Suppressor macrophage (primary cell): ENCODE measurements at regions not wholly inside any gene's neighbourhood (a gene's known extent, or its start where the extent isn't known, plus 50 kb on each side); places are given as distances from the start of the nearest gene placed in this dataset.

ENCODE experiments used
- DNase-seq, 4 experiments: peaks; one replicate each; pipeline ENCODE4 v3.0.0-alpha.2; 2020 to 2022

DNA sequence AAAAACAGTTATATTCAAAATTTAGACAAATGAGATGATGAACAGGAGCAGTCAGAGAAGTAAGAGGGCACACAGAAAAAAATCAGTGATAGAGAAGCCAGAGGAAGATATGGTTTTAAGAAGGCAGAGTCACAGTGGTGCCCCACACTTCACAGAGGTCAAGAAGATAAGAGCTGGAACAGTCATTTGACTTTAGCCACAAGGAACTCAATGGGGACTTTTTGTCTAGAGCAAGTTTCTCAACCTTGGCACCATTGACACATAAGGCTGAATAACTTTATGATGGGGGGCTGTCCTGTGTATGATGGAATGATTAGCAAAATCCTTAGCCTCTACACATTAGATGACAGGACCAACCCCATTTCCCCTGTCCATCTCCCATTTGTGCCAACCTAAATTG, 172.8 kb upstream of the PLEKHG7 start:
- no peak for DNase-seq

DNA sequence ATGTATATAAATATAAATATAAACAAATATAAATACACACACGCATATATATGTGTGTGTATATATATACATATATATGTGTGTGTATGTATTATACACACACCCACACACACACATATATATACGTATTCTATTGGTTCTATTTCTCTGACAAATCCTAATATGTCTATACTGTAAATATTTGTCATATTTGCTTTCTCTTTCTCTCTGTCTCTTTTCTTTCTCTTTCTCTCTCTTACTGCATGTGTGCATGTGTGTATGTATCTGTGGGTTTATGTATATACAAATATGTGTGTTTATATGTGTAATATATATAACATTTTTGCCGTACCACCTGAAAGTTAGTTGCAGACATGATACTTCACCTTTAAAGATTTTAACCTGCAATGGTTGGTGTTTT, 174.2 kb upstream of the PLEKHG7 start:
- no peak for DNase-seq

DNA sequence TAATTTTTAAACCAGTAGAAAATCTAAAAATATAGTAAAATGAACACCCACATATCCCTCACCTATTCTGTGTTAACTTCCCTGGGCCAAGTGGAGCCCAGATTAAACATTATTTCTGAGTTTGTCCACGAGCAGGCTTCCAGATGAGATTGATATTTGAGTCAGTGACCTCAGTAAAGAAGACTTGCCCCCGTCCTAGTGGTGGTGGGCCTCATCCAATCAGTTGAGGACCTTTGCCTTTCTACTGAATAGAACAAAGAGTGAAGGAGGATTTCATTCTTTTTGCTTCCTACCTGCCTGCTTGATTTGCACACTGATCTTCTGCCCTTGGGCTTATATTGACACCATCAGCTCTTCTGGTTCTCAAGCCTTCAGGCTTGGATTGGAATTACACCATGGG, 174.7 kb upstream of the PLEKHG7 start:
- no peak for DNase-seq

DNA sequence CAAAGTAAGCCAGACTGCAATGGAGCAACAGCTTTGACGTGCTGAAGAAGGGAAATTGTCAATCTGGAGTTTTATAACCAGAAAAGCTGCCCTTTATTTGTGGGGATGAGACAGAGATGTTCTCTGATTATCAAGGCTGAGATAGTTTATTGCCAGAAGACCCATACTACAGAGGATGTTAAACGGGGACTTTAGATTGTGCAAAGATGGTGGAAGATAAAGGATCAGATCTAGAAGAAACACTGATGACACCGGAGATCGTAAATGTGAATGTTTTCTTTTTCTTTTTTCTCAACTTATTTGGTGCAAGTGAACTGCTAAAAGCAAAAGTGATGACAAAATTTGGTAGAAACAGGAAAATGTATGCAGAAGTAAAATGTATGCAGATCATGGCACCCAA, 178.3 kb upstream of the PLEKHG7 start:
- DNase-seq = no peak

DNA sequence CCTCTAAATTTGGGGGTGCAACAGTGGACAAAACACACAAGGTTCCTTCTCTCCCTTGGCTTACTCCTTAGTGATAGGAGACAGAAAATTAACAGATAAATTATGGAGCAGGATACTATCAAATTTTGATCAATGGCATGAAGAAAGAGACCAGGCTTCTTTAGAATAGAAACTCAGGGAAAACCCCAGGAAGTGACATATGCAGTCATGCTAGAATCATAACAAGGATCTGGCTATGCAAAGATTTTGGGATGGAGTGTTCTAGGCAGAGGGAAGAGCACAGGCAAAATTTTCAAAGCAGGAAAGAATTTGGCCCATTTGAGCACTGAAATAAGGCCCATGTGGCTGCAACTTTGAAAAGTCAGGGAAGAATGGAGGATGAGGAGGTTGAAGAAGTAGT, 182.3 kb upstream of the PLEKHG7 start:
- DNase-seq = no peak

DNA sequence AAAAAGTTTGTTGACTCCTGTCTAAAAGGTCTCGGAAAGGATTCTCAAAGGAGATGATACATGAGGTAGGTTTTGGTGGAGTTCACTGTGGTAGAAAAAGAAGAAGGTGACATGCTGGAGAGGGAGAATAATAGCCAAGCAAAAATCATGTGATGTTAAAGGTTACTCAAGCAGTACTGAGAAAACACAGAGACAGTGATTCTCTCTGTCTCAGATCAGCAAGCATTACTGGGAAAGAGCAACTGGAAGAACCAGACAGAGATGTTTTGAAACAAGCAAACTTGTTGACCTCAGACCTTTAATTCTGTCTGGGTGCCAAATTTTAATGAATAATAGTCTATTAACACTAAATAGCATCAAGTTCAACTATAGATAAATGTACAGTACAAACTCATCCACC, 183.5 kb upstream of the PLEKHG7 start:
- DNase-seq = no peak

DNA sequence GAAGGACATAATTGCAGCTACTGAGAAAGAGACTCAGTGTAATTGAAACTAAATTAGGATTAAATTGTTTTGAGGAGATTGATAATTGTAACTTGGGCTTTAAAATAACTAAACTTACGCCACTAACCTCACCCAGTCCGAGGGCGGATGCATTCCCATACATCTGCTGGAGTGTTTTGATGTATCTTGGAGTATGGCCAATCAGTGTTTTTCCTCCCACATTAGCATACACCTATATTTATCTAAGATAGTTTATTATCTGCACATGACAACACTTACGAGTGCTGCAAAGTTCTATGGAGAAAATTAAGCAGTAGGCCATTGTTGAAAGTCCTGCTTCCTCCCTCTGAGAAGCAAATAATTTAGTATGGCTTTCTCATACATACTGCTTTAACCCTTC, 184.7 kb upstream of the PLEKHG7 start:
- no peak for DNase-seq

DNA sequence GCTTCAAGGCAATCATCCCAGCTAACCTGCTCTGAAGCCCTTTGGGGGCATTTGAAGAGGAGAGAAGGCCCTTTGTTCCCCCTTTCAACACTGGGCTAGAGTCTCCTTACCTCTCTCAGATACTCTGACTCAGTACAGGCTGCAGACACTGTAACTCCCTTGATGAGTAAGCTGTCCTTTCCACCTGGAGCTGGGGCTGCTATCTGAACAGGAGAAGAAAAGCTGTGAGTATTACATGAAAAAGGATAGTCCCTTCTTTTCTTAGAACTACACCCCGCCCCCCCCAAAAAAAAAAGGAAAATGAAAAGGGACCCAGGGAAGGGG, 186.6 kb upstream of the PLEKHG7 start:
- no peak for DNase-seq

DNA sequence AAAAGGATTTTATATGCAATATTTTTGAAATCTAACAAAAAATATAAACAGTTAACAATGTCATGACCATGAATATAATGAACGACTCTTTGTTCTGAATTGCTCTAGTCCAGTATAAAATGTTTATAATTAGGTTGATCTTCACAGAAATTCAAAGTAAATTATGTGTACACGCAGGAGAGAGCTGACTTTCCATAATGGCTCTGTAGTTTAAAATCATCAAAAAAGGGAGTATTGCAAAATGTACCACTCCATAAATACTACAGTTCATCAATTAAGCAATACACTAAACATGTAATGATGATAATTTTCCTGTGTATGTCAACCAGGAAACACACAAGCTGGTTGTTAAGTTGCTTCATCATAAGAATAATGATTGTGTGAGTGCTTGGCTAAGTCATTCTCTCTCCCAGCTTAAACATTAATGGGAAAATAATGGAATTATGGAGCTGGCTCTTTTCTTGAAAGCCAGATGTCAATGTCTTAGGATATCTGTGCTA, 189.5 kb upstream of the PLEKHG7 start:
- peak in 2 of 4 experiments; percentile 26 to 39 for DNase-seq

DNA sequence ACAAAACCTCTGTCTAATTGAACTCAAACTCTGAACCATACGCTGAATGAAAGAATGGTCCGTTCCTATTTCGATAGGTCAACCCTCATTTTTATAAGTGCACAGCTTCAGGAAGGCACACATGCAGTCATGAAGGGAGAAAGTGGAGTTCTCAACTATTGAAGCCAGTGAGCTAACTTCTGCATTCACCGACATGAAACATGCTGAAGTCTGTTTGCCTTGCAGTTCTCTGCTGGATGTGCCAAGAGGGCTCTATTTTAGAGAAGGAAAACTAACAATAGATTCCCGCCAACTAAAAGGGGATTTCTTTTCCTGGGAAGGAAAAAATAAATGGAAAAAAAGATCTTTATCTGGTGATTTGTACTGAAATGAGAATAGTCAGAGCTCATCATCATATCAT, 191.0 kb upstream of the PLEKHG7 start:
- DNase-seq = peak; percentile 62 to 84 (median 74)

DNA sequence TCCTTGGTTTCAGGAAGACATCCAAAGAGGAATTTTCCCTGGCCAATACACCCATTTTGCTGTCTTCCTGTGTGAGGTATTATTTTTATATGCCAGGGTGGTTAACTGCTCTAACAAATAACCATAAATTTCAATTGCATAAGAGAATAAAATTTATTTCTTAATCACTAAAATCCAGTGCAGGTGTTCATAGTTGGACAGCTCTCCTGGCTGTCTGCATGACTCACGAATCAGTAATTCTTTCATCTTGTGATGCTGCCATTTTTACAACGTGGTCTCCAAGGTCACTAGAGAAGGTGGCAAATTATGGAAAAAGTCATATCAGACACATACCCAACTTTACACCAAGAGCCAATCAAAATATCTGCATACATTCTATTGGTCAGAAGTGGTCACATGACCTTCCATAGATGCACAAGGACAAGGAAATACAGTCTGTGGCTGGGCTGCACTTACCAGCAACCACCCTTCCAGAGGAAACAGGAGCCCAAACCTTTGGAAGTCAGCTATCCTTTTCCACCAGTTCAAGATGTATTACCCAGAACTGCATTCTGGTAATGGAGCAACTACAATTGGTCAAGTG, 193.5 kb upstream of the PLEKHG7 start:
- DNase-seq = no peak

DNA sequence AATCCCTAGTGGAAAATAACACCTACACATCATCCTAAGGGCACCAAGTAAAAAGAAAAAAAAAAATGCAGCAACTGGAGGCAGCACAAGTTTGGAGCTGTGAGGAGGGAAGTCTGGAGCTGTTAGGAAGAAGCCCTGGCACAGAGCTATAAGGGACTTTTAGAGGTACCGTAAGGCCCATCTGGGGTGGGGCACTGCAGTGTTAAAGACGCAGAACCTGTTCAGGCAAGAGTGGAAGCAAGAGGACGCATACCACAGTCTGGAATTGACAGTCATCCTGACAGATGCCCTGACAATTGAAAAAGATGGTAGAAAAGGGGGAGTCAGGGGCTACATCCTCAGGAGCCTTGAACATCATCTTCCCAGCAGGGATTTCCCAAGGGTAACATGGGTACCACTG, 195.9 kb upstream of the PLEKHG7 start:
- DNase-seq = no peak

DNA sequence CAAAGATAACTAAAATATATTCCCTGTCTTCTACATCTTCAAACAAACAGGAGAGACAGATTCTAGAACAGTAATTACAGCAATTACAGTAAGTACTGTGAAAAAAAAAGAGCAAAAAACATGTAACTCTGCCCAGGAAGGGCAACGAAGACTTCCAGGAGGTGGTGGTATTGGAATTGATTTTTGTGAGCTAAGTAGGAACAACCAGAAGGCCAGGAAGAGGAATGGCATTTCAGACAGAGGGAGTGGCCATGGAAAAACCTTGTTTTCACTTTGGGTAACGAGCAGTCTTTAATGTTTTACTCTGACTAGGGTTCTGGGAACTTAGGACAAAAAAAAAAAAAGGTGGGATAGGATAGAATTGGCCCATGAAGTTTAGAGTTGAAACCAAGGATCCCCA, 196.3 kb upstream of the PLEKHG7 start:
- DNase-seq = peak in 1 of 4 experiments; percentile 26

DNA sequence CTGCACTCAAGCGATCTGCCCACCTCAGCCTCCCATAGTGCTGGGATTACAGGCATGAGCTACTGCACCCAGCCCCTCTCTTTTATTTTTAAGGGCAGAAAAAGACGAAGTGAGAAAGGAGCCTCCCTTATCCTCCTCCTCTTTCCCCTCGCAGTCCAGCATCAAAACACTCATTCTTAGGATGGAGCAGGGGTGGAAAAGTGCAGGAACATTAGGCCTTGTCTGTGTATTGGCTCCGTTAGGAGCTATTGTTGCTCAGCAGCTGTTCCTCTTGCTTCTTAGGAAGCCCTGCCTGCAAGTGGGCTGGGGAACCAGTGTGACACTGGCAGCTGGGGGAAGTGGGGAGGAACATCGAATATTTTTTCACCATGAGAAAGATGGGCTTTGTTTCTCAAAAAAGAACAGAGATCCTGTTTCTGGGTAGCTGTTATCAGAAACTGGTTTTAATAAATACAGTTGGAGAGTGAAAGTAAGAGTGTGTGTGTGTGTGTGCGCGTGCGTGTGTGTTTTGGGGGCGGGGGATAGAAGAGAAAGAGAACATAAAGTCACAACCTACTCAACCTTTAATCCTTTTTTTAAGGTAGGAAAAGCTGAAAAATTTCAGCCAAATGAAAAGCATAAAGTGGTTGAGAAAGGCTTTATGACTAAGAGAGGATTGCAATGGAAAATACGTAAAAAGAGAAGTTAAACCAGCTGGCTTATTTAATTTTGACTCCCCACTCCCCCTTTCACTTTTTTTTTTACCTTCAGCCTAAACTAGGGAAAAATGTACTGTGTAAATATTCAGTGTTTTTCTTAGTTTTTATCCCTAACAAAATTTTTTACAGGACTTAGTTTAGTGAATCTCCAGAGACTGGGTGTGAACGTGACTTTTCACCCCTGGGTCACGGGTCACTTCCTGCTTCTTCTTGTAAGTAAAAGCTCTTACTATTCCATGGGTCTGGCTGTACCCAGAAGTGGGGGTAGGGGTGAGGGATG, 197.2 kb upstream of the PLEKHG7 start:
- DNase-seq = peak; percentile 71 to 88 (median 84)

DNA sequence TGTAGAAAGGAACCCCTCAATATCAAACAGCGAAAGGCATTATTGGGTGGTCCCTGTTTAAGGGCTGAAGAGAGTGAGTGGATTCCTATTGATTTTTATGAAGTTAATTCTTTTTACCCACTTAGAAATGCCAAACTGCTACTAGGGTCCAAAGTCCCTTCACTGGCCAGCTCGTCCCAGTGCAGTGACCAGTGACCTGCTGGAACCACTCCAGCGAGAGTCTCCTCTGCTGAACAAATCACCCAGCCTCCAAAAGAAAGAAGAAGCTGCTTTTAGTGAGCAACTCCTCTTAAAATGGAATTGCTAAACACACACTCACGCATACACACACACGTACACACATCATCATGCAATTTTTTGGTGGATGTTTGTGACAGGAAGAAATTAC, 198.2 kb upstream of the PLEKHG7 start:
- DNase-seq = peak; percentile 61 to 85 (median 78)

DNA sequence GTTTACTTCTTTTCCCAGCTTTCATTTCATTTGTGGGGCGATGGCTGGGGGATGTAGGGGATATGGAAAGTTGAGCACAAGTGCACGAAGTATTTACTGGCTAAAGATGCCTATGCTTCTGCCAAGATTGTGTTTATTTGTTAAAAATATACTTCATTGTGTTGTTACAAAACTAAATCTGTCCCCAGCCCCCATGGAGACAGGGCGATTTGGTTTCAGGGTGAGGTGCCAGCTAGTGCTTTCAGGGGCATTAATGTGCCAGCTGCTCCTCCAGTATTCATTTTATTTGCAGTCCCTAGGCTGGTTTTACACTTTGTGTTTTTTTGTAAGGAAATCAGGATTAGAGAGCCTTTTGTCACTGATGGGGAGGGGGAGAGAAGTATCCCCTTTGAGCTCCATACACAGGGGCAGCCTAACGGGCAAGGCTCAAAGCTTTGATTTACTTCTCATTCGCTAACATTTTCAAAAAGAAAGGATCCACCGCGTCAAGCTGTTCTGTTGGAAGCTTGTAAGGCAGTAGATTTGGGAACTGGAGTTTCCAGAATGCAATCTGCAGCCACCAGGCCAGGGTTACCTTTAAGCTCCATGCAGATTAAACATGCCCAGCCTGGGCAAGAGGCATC, 198.7 kb upstream of the PLEKHG7 start:
- DNase-seq = no peak

DNA sequence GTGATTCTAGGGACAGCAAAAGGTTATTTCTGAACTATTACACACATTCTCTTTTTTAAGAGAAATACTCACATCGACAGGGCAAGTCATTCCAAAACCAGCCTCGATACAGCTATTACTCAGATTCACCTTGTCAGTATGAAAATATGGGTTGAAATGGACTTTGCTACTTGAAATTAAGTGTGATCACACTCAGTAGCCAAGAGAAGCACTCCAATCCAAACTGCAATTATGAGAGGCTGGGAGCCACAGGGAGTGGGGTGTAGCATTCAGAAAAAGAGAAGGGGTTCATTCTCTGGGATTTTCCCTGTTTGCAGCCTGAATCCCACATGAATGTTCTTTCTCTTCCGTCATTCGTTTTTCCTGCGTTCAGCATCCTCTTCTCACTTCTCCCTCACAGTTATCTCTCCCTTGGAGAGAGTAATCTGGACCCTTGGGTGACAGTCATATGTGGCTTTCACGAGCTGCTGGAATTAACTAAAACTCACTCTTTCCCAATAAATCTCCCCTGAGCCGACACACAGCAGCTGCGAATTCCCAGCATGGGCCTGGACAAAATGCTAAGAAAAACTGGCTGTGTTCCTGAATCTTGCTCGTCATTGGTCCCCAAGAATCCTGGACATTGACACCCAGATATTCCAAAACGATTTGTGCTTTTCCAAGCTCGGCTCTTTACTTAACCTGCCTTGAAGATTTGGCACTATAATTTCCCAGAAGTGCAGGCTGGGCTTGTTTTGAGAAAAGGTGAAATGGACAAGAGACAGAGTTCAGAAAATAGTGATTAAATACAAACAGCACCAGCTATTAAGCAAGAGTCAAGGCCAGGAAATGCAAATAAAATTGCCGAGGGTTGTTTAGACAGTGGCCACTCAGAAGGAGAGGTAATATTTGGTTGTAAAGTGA, 199.5 kb upstream of the PLEKHG7 start:
- peak in 2 of 4 experiments; percentile 20 to 28 for DNase-seq

DNA sequence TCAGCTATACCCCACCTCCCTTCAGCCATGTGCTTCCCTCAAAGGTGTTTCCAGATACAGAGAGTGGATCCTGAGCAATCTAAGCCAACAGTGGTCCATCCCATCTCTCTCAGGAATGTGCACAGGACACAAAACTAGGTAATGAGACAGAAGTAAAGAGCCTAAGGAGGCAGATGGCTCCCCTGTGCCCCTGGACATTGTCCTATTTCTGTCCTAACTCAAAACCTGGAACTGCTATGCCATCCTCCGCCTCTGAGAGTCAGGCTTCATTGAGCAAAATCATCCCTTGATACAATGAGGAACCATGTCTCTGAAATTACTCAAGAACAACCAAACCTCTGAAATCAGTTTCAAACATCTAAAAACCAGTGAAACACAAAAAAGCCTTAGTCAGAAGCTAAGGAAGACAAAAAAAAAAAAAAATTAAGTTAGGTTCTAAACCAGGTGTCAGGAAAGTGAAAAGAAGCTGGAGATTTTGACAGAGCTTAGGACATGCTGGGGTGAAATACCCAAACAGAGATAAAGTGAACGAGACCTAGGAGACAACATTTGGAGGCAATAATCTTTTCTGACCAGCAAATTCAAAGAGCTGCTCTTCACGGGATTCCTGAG, 200.3 kb upstream of the PLEKHG7 start:
- DNase-seq = peak; percentile 44 to 84 (median 74)

DNA sequence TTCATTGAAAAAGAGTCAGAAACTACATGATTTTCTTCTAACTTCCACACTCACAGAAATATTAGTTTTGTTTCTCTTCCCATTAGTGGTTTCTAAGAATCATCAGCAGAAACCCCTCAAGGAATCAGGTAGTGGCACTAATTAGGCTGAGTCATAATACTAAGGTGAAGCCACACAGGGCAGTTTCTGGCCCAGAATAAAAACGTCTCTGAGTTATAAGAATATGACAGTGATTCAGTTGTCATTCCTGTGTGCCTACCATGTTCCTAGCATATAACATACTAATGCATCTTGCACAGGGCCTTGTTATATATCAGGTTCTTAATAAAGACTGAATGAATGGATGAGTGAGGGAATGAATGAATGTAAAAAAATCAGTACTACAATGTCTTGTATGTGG, 206.0 kb upstream of the PLEKHG7 start:
- DNase-seq = no peak

DNA sequence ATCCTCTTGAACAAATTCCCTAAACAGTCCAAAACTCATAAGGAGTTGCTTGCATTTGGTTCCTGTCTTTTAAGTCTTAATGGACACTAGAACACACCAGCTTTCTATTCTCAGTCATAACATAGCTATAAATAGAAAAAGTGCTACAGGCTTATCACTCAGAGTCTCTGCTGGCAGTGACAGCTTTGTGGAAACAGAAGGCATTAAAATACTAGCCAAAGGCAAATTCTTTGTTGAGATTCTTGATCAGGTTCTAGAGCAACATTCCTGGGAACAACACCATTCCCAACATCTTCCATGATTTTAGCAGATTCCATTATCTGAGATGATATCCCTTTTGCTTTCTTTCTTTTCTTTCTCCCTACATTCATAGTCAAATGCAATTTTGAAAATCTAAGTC, 207.7 kb upstream of the PLEKHG7 start:
- DNase-seq = no peak

DNA sequence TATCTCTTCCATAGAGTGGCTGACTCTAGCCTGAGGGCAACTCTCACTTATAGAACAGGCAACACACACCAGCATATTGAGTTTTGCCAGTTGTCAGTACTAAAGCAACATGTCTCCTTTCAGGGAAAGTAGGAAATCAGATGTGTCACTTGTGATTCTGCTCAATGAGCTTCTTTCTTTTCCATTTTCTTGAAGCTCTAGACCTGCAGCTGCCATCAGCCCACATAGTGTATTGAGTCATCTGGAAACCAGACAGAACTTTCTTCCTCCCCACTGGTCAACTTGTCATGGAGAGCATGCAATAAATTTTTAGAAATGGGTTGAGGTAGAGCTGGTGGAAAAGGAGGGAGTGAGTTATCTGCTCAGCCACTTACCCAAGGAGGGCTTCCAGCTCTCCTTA, 209.0 kb upstream of the PLEKHG7 start:
- DNase-seq = peak in 2 of 4 experiments; percentile 63 to 71

DNA sequence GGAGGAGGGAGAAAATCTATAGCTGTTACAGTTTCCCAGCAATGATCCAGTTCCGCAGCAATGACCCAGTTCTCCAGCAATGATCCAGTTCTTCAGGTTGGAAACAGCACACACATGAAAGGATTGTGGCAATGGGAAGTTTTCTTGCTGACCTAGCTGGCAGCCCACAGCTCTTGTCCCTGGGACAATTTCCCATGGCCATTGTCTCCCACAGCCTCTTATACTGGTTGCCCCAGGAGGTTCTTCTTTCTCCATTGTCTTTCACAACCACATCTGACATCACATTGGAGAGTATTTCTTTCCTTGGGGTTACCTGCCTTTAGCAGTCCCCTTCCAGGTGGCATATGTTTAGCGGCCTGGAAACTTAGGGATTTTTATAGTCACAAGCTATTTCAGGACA, 209.8 kb upstream of the PLEKHG7 start:
- DNase-seq = peak; percentile 27 to 71 (median 66)
